Femur (tissue), 1 donor: ENCODE measurements at regions not wholly inside any gene's neighbourhood (a gene's known extent, or its start where the extent isn't known, plus 50 kb on each side); places are given as distances from the start of the nearest gene placed in this dataset.

ENCODE experiments used
- DNase-seq: peaks from one replicate; pipeline ENCODE4 v3.0.0-alpha.2; 2017

DNA sequence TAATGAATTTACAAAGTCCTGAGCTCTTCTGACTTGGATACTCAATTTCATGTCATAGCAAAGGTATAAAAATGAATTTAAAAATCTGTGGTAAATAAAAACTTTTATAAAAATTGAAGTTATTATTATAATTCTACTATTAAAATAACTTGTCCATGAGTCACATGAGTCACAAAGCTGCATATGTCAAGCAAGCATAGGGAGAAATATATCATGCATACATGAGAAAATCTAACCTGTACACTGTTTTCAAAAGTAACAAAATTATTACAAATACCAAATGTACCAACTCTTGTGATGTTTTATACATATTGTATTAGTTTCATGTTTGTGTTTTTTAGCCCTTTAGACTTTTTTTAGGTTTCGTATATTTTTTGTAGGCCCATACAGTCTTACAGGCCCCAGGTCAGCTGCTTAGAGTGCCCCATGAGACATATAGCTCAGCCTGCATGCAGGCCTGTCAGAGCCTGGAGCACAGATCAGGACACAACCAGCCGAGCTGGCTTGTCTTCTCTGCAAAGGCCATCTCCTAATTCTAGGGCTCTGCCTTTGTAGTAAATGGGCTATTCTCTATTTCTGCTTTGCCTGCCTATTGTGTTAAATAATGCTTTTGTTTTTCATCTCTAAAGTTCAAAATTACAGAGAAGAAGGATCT, 818.7 kb upstream of the TENM3 start:
- no peak for DNase-seq

DNA sequence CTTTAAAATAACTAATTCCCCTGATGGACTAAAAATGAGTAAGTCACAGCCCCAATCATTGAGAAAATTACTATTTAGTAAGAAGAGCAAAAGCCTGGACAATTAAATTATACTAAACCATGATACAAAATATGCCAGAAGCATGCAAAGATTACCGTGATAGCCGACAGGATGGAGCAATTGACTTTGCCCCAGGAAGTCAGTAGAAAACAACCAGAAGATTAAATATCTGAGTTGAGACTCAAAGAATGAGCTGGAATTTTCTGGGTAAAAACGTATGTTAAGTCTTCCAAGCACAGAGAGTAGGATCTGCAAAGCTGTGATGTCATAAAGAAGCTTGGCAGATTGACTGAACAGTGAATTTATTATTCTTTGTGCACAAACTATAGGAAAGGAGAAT, 816.1 kb upstream of the TENM3 start:
- DNase-seq: no peak

DNA sequence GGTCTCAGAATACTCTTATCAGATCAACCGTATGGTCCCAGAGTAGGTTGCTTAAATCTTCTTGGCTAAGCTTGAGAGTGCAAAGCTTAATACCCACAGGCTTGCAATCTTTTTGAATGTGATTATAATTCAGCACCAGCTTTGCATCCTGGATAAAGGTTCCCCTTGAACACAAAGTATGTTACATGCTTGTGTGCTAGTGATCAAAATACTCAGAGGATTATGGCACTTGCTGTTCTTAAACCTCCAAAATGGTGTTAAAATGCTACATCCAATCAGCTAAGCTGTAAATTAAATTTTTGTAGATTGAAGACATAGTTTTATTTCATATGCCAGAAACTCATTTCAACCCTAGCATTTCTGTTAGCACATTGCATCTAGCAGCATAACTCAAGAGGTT, 812.2 kb upstream of the TENM3 start:
- no peak for DNase-seq

DNA sequence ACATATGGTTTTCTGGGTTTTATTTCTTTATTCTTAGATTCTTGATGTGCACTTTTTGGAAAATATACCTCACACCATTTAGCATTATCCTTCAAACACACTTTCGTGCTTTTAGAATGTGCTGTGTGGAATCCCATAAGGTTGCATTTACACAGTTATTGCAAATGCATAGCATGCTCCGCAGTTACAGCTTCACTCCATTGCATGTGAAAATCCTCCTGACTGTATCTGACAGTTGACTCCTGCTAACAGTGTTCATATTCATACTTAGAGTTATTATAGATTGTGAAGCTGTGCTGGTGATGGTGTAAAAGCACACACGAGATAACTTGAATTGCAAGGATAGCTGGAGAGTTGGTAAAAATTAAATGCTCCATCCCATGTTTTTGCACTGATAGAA, 811.5 kb upstream of the TENM3 start:
- no peak for DNase-seq

DNA sequence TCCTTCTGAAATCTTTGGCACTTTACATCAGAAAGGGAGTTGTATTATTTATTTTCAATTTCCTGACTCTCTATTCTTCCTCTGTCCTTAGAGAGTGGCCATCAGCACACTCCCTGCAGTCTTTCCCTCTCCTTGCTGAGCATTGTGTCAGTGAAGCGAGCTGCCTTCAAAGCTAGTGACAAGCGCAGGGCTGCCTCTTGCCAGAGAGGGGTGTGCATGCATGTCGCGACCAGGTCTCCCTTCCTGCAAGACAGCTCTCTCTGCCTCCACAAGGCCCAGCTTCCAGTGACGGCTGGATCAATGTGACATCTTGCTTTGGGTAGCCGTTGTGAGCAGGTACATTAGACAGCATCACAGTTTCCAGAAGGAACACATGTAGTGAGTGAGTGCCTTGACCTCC, 810.9 kb upstream of the TENM3 start:
- DNase-seq: no peak

DNA sequence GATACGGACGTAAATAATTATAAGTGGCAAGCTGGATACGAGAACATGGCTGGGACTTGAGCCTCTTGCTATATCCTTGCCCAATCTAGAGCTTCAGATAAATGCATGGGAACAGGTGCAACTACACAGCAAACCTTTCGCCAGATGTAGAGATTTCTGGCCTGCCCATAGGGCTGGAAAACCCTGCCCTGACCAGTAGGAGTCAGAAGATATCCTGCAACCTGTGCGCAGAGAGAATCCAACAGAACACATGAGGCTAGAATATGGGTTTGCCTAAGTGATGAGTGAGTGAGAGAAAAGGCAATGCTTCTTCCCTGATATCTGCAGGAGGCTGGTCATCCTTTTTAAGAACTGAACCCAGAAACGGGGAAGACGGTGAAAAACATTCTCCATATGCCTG, 805.3 kb upstream of the TENM3 start:
- DNase-seq: no peak

DNA sequence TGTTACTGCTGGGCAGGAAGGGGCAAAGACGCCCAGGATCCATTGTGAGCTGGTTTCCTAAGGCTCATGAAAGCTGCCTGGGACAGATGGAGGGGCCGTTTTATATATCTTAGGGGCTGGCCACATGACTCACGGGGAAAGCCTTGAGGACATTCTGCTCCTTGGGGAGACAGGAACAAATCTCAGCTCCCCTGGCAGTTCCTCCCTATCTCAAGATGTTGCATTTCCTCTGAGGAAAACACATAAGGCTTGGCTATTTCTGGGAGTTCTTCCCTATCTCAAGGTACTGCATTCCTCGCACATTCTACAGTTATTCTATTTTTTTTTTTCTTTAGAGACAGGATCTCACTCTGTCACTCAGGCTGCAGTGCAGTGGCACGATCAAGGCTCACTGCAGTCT, 804.6 kb upstream of the TENM3 start:
- DNase-seq: no peak

DNA sequence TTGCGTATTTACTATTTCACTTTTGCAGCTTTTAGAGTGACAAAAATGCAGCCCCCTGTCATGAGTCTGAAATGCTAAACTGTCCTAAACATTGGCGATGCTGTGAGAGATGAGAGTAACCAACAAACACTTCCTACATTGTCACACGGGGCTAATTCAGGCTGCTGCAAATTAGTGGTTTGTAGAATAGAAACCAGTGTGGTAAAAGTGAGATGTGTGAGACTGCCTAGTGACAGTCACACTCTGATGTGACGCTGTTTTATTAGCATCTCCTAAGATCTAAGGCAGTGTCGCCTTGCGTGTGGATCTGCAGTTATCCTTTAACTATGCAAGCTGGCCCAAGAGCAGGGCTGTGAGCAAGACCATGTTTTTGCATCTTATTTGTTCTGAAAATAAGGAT, 800.2 kb upstream of the TENM3 start:
- no peak for DNase-seq

DNA sequence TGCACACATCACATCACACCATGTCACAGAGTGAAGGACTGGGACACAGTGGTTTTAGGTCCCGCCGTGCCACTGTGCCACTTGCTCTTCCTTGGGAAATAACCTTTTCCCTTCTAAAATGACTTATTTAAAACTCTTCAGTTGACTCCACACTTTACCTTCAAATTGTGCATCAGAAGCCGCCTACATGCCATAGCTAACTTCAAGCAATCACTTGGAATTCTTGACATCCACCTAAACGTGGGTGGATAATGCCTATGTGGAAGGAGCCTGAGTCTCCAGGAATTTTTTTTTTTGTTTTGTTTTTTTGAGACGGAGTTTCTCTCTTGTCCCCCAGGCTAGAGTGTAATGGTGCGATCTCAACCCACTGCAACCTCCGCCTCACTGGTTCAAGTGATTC, 777.4 kb upstream of the TENM3 start:
- DNase-seq: no peak

DNA sequence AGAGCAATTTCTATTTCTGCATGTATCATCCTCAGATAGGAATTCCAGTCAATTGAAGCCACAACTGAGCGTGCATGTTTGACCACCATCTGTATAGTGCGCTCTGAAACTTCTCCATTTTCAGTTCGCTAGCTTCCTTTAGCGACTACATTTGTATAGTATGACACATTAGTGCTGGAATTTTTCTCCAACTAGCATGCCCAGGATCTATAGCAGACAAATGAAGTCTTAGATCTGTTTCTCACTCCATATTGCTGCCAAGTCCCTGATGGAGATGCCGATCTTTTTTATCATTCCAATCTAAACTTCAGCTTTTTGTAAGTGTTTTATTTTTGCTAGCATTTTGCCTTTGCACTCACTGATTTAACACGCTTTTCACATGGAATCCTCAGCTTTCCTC, 774.8 kb upstream of the TENM3 start:
- DNase-seq: no peak

DNA sequence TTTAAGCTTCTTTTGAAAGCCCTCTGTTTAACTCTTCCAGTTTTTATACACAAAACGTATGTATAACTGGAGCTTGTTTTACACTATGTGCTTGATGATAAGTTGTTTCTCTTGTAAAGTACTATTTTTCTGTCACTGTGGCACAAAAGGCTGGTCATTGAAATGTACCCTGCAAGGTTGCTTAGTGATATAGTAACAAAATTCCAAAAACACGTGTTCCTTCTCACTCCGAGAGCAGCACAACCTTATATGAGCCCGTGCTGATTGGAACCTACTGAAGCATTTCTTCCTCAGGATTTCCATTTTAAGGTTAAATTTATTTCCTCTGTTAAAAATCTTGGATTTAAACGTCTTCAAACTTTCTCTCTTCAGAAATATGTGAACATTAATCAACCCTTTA, 772.9 kb upstream of the TENM3 start:
- DNase-seq: no peak

DNA sequence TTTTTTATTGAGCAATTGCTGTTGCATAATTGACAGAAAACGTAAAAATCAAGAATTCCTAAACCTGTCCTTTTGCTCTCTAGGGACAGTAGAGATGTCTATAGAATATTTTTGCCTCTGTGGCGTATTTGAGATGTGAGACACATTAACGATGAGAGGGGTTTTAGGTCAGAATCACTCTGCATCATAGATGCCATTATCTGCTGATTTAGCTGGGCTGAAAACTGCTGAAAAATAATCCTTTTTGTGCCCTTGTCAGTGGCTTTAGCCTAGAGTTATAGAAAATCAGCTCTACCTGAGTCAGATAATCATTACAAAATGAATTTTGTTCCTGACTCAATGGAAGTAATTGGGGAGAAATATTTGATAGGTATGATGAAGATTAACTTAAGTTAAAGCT, 767.8 kb upstream of the TENM3 start:
- DNase-seq: no peak

DNA sequence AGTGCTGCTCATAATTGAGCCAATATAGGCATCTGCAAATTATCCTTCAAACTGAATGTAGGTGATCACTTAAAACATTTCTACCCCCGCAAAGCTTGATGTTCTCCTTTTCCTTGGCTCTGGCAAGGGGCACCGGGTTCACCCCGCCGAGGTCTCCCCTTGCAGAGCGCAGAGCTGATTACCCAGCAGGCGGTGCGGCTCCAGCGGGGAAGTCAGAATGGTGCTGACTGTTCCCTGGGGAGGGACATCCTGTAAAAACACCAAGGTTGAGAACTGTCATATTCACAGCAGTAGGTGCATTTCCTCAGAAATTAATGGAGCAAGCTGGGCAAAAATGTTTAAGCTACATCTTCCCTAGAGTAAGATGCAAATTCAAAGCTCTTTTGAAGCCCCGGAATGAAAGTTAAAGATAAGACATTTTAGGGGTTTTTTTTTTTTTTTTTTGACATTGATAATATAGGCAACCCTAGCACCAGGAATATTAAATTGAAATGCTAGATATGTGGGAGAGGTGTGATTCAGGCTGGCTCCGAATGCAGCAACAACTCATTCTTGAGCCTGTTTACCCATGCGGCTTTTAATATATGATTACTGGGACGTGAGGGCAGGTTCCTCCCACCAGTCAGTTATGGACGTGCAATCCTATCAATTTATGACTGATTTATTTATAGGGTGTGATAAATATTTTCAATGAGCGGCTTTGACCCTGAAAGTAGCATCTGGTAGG, 767.3 kb upstream of the TENM3 start:
- DNase-seq: peak; percentile 20

DNA sequence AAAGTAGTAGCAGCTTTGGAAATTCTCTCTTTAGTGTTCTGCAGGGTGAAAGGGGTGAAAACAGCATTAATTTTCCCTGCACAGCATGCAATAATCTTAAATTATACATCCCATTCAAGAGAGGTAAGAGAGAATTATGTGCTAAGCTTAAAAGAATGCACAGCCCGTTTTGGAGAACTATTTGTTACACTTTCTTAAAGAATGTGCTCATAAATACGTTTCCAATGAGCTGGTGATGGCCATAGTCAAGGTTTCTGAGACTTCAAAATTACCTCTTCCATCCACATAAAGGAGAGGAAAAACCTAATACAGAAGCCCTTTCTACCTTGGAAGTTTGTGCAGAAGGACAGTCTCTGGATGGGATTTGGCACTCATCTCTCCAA, 766.7 kb upstream of the TENM3 start:
- no peak for DNase-seq

DNA sequence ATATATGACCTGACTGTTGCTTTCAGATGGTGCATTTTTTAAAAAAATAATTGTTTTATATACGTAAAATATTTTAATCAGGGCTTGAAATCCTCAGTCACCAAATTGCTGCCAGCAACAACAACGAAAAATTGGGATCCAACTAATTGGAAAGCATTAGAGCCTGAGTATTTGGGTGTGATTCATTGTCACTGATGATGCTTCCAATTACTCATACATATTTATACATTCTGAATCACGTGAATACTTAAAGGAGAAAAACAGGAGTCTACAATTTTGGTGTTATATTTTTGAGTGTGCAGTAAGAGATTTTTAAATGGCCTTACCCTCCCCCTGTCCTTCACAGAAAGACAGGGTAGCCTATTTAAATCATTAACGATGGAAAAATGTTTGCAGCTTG, 765.6 kb upstream of the TENM3 start:
- DNase-seq: no peak

DNA sequence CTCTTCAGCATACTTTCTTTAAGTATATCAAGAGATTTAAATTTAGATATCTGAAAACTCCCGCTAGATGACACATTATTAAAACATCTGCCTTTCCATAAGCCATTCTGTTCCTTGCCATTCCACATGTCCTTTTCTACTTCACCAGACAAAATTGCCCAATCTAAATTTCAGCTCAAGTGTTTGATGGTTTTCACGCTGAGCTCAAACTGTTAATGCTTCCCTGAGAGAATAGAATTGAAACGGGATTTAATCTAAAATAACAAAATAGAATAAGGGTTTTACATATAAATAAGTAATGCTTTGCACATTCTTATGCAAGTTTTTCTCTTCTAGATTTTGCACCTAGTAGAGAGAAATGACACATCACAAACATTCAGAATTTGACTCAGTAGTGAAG, 764.5 kb upstream of the TENM3 start:
- no peak for DNase-seq

DNA sequence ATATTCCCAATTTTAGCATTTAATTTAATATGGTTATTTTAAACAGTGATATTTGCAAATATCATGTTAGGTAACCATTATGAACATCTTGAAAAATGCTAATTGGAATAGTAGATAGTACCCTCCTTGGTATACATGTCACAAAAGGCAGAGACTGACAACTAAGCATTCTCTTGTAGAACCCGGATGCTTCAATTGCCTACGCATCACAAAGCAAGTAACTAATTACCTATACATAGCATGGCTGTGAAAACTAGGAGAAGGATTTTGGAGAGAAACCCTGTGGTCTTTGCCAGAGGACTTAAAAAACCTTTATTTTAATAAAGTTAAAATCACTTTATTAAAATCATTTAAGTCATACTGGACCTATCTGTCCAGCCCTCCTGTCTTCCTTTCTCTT, 764.1 kb upstream of the TENM3 start:
- no peak for DNase-seq

DNA sequence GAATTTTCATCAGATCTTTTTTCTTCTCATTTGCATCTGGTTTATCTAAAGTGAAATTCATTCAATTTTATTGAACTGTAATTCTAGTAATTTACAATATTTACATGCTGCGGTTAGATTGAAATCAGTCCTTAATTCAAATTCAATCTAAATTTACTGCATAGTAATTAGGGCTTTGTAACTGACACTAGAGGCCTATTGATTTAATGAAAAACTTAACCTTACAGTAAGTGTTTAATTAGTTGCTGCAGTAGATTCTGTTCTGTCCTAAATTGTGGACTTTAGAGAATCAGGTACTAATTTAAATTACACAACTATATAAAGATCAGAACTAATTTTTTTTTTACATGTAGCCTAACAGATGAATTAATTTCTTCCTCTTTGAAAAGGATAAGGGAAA, 758.8 kb upstream of the TENM3 start:
- no peak for DNase-seq

DNA sequence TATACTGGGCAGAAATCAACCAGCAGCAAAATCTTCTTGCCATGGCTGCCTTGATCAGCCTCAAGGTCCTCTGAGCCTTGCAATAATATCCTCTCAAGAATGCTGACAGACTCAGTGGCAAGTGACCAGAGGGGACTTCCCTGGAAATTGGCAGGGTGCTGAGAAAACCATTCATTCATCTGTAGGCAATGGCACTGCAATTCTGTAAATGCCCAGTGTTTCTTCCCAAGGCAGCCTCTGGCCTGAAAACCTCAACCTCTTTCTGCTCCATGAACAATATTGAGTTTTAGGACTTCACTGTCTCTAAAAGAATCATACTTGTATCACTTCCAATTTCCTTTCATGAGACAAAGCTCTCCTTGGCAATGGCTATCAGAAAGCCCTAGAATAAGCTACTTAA, 754.3 kb upstream of the TENM3 start:
- no peak for DNase-seq

DNA sequence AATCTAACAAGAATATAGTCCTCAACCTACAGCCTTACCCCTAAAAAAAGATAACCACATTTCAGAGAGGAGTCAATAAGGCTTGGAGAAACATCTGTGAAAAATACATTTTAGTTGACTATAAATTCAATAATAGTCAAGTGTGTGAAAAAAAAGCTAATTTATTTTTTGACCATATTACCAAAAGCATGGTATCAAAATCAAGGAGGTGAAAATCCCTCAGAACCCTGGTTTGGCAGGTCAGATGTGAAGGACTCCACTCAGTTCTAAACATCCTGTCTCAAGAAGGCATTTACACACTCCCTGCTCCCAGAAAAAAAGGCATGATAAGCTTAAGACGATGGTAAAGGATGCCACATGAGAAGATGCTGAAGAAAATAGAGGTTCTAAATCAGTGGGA, 745.1 kb upstream of the TENM3 start:
- DNase-seq: no peak

DNA sequence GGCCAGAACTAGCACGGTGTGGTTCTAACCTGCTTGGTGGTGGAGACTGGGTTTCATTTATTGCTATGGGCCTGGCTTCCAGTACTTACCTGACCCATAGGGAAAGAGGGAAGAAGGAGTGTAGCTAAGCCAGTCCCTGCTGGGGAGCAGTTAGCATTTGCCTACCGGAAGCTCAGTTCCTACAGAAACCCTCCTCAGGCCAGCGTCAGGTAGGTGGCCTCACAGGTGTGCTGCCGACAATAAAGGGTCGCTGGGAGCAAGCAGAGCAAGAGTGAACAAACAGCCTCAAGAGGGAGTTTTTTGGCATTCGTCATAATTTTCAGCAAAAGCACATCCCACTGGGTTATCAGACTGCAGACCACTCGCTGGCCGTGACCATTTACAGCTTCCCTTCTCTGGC, 740.6 kb upstream of the TENM3 start:
- no peak for DNase-seq

DNA sequence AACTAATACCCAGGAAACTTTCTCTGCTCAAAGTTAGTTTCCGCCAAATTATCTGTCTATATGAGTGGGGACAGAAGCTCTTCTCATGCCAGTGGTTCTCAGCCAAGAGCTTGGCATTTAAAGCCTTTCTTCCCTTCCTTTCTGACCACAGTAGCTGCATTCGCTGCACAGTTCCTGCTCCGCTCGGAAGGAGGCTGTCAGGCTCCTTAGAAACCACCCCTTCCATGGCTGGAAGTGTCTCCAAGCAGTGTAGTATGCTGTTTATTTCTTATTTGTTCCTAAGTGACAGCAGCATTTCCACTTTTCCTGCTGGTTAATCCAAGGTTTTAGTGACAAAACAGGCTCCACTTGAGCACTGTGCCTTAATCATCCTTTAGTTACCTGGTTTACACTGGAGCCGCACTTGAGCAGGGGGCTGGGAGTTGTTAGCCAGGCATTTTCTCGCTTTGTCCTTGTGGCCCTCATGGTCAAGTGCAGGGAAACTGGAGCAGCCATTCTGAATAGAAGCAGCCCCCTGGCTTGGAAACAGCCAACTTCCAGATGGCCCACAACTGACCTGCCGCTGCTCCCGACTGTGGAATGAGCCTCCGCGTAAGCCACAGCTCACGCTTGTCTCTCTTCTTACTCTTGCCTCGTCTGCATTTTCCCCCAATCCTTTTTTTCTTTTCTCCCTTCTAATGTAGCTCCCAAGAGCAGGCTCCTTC, 739.4 kb upstream of the TENM3 start:
- DNase-seq: peak; percentile 27

DNA sequence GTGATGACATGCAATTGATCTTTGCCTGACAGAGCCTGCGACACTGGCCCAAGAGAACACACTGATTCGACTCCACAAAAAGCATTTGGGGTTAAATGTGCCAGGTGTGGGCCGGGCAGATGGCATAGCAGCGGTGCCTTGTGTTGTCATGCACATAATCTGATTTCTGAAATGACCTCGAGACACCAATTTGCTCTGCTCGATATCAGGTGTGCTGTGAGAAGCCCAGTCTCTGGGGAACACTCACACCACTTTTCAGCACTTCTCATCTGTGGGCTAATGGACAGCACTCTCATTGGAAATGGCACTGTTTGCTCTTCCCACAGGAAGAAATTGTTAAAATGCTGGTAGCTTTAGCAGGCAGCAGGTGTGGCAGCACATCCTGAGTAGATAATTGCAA, 738.3 kb upstream of the TENM3 start:
- no peak for DNase-seq

DNA sequence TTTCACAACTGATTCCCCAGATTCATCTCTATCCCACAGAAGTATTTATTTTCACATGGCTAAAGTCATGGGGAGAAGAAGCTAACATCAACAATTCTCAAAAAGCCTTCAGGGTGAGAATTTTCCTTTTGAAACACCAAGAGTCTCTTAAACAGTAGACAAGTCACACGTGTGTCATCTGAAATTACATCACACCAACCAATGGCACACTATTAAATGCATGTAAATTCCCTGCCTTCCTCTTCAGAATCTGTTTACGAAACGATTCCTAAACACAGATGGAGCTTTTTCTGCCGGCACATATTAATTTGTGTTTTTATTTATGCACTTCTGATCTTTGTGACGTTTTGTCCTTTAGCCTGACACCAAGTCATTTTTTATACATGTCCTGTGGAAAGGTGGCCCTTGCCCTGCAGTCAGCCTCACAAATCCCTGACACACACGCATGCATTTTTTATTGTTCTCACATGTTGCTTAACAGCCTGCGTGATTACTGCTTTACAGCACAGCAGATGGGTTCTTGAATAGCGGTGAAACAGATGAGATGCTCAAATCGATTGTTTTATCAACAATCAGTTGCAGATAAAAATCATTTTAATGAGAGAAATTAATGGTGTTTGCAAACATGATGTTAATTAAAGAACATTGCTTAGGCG, 735.9 kb upstream of the TENM3 start:
- no peak for DNase-seq
